HG03159 (cell line): ENCODE measurements at regions not wholly inside any gene's neighbourhood (a gene's known extent, or its start where the extent isn't known, plus 50 kb on each side); places are given as distances from the start of the nearest gene placed in this dataset.
"Not testable (repeated sequence)": the region's sequence is repeated elsewhere in the genome, so short reads cannot be mapped to it uniquely, and the experiment has no call there.

Experiments used
- ATAC-seq: cut with Tn5 transposase; IDR thresholded peaks from one replicate; pipeline ENCODE4 v1.9.1; 2021; ENCODE audit warnings: mild to moderate bottlenecking, moderate library complexity; ENCODE audit not compliant: unreplicated experiment

- no peak for ATAC-seq
Observed at GRCh38 chr3:116512281-116512680, 67.0 kb upstream of the LSAMP start.

DNA sequence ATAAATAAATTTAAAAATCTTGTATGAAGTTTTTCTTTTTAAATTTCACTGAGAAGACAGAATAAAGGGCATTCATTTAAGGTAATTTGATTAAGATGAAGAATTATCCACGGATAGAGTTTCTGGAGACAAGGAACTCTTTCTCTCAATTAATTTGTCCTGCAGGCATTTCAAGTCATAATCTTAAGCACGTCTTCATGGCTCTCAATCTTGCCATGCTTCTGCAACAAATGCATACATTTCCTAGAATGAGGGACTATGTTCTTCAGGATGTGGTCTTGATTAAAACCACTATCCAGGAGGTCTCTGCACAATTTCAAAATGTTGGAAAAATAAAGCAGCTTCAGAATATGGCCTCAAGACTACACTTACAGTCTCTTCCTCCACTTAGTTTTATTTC, 67.6 kb upstream of the LSAMP start:
- ATAC-seq: no peak

DNA sequence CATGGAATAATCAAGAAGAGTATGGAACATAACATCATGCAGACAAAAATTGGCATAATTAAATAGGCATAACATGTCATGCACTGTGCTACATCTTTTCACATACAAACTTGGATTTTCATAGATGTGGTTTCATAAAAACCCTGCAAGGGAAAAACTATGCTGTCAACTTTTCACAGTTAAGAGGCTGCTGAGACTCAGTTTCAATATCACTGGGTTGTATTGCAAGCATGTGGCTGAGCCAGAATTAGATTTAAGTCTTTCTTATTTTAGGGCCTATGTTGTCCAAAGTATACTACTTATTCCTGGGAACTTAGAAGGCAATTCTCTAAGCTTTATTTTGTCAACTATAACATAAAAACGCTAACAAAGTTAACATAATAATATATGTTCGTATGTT, 70.7 kb upstream of the LSAMP start:
- ATAC-seq: no peak

- peak; percentile 73 for ATAC-seq
Observed at GRCh38 chr3:116517308-116517707, 72.0 kb upstream of the LSAMP start.

DNA sequence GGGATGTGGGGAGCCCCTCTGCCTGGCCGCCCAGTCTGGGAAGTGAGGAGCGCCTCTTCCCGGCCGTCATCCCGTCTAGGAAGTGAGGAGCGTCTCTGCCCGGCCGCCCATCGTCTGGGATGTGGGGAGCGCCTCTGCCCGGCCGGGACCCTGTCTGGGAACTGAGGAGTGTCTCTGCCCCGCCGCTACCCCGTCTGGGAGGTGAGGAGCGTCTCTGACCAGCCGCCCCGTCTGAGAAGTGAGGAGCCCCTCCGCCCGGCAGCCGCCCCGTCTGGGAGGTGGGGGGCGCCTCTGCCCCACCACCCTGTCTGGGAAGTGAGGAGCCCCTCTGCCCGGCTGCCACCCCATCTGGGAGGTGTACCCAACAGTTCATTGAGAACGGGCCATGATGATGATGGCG, 73.8 kb upstream of the LSAMP start:
- not testable (repeated sequence) for ATAC-seq

- ATAC-seq: not testable (repeated sequence)
Observed at GRCh38 chr3:116519823-116520222, 74.5 kb upstream of the LSAMP start.

- ATAC-seq: no peak
Observed at GRCh38 chr3:116524453-116525210, 79.3 kb upstream of the LSAMP start.

GRCh38 chr3:116552246-116552645, 107.0 kb upstream of the LSAMP start:
- ATAC-seq: no peak

GRCh38 chr3:116553355-116553754, 108.1 kb upstream of the LSAMP start:
- ATAC-seq: no peak

DNA sequence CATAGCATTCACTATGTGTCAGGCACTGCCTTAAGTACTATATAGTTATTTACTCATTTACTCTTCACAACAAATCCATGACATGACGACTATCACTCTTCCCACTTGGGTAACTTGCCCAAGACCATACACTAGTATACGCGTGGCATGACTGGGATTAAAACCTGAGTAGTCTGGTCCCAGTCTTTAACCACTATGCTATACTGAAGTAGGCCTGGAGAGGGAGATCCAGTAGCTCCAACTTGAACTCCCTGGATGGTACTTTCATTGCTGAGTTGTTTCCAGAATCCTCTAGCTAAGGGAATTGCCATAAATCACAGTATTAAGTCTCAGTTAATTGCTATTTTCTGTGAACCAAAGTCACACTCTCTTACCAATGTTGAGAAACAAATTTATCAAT, 116.2 kb upstream of the LSAMP start:
- ATAC-seq: no peak

GRCh38 chr3:116563351-116563750, 118.1 kb upstream of the LSAMP start:
- ATAC-seq: no peak

DNA sequence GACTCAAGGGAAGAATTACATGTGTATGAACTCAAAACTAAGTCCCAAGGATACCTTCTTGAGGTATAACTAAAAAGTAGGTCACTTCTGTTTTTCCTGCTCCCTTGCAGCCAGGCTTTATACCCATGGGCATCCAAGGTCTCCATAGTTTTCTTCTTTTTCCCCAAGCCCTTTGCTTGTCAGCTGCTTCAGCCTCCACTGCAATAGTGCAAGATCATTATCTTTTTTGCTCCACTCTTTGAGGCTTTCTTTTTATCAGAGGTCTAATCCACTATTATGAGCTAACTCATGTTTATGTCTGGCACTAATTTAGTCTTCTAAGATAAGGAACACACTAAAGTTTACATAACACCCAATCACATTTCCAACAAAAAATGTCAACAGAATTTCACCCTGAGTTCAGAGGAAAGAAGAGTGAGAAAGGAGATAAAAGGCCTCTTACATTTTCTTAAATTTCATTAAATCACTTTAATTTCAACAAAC, 121.2 kb upstream of the LSAMP start:
- no peak for ATAC-seq

- no peak for ATAC-seq
Observed at GRCh38 chr3:116569611-116570010, 124.3 kb upstream of the LSAMP start.

DNA sequence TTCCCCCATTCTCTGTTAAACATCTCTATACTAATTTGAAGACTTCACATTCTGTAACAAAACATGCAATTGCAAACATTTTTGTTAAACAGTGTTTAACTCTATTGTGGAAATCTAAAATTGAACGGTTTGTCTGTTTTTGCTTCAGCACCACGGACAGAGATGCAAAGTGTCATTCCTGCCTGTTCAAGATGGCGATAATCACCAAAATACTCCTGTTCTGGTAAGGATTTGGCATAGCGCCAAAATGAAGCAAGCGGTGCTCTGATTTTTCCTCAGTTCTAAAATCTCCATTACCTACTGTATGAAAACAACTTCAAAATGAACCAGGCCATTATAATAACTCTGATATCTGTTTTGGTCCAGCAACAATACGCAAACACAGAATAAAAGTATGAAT, 129.7 kb upstream of the TUSC7 start:
- ATAC-seq: no peak

- no peak for ATAC-seq
Observed at GRCh38 chr3:116586285-116586944, 123.2 kb upstream of the TUSC7 start.

GRCh38 chr3:116591236-116591635, 118.3 kb upstream of the TUSC7 start:
- ATAC-seq: no peak

DNA sequence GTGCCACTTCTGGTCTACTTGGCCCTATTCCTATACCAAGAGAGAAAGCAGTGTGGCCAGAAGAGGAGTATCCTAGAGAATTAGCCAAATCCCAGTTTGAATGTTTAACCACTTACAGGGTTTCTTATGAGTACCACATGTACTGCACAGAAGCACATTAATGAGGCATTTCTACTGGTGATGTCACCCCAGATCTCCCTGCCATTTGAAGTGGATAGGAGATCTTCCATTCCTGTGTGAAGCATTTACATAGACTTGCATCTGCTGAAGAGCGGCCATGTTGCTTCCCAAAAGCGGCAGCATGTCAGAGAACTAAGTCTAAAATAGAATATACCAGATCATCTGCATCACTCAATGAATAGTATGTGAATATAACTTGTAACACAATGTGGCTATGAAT, 108.4 kb upstream of the TUSC7 start:
- no peak for ATAC-seq

DNA sequence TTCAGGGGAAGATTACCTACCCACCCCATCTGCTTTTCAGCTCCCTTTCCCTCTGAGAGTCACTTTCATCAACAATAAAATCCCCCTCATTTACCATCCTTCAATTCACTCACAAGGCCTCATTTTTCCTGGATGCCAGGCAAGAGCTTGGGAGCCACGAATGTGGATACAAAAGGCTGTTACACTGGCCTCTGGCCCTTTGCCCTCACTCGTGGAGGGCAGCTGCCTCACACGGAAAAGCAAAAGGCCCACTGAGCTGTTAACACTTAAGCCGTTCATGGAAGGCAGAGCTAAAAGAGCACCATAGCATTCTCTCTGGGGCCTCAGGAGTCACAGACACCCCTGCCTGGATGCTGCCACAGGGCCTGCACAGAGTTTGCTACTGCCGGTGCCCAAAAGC, 102.4 kb upstream of the TUSC7 start:
- ATAC-seq: no peak

DNA sequence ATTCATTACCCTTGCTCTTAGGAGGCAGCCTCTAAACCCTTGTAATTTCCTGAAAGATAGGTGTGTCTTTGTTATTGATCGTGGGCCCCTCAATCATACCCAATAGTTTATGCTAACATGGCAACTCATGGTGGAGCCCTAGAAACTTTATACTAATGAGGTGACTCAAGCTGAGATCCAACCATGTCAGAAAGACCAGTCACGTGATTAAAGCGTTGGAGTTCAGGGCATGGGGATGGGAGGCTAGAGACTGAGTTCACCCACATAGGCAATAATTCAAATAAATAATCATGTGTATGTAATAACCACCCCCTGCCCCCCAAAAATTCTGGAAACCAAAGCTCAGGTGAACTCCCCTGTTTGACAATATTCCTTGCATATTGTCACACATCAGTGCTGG, 99.5 kb upstream of the TUSC7 start:
- no peak for ATAC-seq

GRCh38 chr3:116614795-116615362, 94.7 kb upstream of the TUSC7 start:
- peak; percentile 72 for ATAC-seq

- no peak for ATAC-seq
Observed at GRCh38 chr3:116618138-116618537, 91.4 kb upstream of the TUSC7 start.

GRCh38 chr3:116618930-116619329, 90.6 kb upstream of the TUSC7 start:
- no peak for ATAC-seq
